HG02852 (cell line): ENCODE measurements at regions not wholly inside any gene's neighbourhood (a gene's known extent, or its start where the extent isn't known, plus 50 kb on each side); places are given as distances from the start of the nearest gene placed in this dataset.

Experiments
- ATAC-seq: cut with Tn5 transposase; IDR thresholded peaks from one replicate; pipeline ENCODE4 v1.9.1; 2021; ENCODE audit warnings: mild to moderate bottlenecking, moderate library complexity; ENCODE audit not compliant: unreplicated experiment

DNA sequence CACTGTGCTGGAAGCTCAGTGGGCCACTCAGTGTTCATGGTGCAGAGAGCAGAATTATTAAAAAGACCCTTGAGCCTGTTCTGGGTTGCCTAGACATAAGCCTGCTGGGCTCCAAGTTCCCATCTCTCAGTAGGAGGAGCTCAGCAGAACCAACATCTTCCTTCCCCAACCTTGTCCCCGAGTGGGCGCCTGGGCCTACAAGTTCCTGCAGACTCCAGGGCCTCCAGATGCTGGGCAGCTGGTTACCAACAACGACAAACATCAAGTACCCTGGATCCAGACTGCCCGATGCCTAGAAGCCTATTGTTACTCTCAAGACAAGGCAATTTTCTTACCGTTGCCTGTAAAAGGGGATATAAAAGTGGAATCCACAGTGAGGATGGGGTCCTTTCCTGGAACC, 214.2 kb downstream of the HAUS1 start:
- ATAC-seq = no peak

GRCh38 chr18:46319783-46320182, 215.6 kb downstream of the HAUS1 start:
- no peak for ATAC-seq

DNA sequence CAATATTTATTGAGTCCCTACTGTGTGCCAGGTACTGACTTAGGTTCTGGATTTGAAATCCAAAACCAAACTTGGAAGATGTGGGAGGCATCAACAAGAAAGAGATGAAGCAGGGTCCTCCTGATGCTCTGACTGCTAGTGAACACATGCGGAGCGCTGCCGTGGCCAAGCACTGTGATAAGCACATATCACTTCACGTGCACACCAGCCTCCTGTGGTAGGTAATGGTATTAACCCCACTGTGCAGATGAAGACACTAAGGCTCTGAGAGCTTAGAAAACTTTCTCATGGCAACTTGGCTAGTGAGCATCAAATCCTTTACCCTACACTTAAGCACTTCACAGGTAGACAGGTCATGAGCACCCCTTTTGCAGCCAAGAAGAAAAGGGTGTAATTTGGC, 216.1 kb downstream of the HAUS1 start:
- ATAC-seq = no peak

DNA sequence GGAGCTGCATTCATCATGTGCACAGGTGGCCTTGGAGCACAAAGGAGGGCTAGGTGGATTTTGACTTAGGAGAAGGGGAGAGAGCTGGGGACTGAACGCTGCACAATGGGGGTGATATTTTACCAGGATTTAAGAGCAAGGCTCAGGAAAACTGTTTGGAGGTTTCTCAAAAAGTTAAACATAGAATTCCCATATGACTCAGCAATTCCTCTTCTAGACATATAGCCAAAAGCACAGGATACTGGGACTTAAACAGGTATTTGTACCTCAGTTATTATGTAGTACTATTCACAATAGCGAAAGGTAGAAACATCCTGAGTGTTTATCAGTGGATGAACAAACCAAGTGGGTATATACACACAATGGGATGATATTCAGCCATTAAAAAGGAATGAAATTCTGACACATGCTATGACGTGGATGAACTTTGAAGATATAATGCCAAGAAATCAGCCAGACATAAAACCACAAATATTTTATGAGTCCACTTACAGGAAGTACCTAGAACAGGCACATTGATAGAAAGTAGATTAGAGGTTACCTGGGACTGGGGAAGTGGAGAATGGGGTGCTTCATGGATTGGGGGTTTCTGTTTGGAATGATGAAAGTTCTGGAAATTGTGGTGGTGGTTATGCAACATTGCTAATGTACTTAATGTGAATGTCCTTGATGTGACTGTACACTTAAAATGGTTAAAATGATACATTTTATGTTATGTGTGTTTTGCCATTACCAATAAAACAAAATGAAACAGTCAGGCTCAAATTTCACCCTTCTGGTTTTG, 216.9 kb downstream of the HAUS1 start:
- no peak for ATAC-seq

GRCh38 chr18:46321955-46322354, 217.8 kb downstream of the HAUS1 start:
- no peak for ATAC-seq

DNA sequence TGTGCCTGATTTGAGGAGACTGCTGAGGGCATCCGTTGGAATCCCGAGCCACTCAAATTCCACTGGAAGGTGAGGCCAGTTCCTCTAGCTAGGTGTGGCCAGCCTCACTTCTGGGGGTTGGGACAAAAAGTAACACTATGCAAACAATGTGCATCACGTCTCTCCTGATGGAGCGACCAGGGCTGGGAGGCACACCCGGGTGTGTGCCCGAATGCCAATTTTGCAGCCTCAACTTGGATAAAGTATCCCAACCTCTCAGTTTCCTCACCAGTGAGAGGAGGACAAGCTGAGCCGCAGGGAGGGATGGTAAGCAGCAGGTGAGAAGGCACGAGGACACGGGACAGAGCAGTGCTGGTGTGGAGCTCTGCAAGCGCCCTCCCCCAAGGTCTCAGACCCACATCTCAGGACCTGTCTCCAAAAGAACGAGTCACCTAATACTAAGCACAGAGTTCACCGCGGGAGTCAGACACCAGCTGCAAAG, 218.3 kb downstream of the HAUS1 start:
- no peak for ATAC-seq

- no peak for ATAC-seq
Measured at GRCh38 chr18:46322941-46323340, 218.8 kb downstream of the HAUS1 start.

DNA sequence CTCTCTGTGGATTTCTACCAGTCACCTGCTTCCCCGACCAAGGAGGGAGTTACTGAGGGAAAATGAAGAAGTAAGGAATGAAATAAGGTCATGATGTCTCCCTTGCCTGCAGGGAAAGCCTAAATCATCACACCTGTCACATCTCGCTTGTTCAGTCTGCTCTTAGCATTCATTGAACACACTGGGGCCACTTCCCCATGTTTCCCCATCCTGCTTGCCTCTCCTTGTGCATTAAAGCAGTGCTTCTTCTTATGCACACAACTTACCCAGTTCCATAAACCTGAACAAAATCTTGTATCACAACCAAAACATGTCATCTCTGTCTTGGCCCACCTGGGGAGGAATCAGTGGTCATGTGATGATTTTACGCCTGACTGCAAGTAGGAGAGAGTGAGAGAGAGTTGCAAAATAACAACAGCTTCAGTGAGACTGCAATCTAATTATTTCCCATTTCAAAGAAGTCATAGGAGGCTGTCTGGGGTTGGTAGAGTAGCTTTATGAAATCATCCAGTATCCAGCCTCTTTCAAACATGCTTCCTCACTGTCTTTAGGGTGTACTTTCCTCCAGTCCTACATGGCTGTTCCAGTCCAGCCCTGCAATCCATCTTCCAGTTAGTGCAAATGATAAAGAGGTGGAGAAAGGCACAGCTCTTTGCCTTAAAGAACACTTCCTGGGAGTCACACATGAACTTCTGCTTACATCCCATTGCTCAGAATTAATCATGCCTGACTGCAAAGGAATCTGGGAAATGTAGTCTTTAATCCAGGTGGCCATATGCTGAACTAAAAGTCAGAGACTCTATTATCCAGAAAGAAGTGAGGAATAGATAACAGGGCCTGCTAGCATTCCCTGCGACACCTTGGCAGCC, 220.1 kb downstream of the HAUS1 start:
- ATAC-seq = no peak

DNA sequence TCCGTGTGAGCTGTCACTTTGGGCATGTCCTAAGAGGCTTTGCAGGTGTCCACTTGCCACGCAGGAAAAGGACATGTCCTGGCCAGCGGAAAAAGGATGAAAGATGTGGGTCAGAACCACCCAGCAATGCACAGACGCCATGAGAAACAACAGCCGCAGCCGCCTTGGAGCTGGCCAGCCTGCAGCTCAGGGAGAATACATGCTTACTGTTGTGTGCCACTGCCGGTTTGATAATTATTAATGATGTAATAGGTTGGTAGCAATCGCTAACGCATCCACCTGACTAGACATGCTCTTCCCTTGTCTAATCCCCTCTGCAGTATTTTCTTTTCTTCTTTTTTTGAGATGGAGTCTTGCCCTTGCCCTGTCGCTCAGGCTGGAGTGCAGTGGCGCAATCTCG, 221.7 kb downstream of the HAUS1 start:
- no peak for ATAC-seq

DNA sequence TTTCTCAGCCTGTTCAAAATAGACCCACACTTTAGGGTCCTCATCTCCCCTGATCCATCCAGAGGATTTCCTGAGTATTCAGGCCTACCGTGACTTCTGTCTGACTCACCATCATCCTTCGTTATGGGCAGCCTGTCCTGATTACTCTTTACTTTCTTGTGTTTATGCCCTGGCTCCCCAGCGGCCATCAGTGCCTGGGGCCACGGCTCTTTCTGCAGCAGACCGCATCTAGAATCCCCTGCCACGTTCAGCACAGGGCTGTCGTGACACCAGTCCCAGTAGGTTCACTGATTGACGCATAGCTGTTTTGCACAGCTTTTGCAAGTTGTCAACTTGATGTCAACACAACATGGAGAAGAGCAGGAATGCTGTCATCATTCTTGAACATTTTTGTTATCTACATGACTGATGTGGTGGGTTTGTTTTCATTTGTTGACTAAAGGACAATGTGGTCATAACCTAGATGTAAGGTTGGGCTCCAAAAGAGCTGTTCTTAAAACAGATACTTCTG, 225.6 kb downstream of the HAUS1 start:
- no peak for ATAC-seq

GRCh38 chr18:46331316-46331715, 227.1 kb downstream of the HAUS1 start:
- ATAC-seq = no peak

GRCh38 chr18:46332286-46332801, 228.2 kb downstream of the HAUS1 start:
- no peak for ATAC-seq

GRCh38 chr18:46332921-46333341, 228.7 kb downstream of the HAUS1 start:
- no peak for ATAC-seq

GRCh38 chr18:46333431-46334135, 229.4 kb downstream of the HAUS1 start:
- ATAC-seq = no peak

- no peak for ATAC-seq
Measured at GRCh38 chr18:46334868-46335281, 230.7 kb downstream of the HAUS1 start.

GRCh38 chr18:46335534-46336101, 231.4 kb downstream of the HAUS1 start:
- no peak for ATAC-seq

- no peak for ATAC-seq
Measured at GRCh38 chr18:46336278-46337111, 232.3 kb downstream of the HAUS1 start.

GRCh38 chr18:46337271-46337670, 233.1 kb downstream of the HAUS1 start:
- no peak for ATAC-seq

DNA sequence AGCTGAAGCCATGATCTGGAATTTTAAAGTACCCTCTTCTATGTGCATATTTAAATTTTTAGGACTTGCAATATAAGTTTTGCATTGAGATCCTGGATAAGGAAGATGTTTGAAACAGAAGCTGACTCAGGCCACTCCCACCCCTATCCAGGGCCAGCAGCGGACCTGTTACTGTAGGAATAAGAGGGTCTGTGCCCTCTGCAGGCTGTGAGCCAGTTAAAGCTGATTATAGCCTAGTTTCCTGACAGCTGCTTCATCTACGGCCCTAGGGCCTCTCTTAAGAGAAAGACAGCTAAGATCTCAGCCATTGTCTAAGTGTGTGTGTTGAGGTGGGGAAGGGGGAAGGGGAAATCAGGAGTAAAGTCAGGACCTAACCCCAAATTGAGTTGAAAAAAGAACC, 234.0 kb downstream of the HAUS1 start:
- no peak for ATAC-seq

DNA sequence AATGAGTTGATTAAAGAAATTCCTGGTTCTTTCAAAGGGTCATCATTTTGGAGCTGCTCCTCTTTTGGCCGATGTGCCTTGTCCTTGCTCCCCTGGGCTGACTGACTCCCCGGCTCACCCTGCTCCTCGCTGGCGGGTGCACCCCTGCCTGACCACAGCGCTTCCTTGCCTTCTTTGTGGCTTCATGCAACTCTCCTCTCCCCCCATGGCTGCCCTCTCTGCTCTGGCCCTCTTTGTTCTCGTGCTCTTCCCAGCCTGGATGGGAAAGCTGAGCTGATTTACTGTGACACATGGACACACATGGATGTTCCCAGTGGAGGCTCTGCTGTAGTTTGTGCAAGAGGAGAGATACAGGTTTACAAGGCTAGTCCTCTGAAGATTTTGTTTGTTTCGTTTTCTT, 234.6 kb downstream of the HAUS1 start:
- ATAC-seq = no peak
